ENCODE measurements at regions not wholly inside any gene's neighbourhood (a gene's known extent, or its start where the extent isn't known, plus 50 kb on each side); places are given as distances from the start of the nearest gene placed in this dataset.

DNA sequence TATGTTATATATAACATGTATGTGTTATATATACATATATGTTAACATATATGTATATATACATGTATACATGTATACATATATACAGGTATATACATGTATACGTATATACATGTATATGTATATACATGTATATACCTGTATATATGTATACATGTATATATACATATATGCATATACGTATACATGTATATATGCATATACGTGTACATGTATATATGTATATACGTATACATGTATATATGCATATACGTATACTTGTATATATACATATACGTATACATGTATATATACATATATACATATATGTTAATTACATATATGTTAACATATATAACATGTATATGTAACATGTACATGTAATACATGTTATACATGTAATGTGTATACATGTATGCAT is 1077.3 kb upstream of the ADGRL3 start:
- no peaks in the 10 kb centered on the region for H3K4me1 ChIP-seq (ENCODE audit: control insufficient read depth, insufficient read depth, low read length)
- no peak for FAIRE-seq
- ChIA-PET CTCF (no interaction called here), SMC1A (ENCODE audit: uncharacterized antibody, unreplicated experiment) (no interaction called here), POLR2A (no interaction called here), RAD21 (ENCODE audit: unreplicated experiment) (no interaction called here)
- H2AFZ ChIP-seq (ENCODE audit: control insufficient read depth, low read depth, low read length) = no peak overlapping the region
- intact Hi-C loops (cut with micrococcal nuclease; ENCODE audit: unreplicated experiment) (no loop called here), in situ Hi-C loops (cut with MboI) (no loop called here)
- H3K4me2 ChIP-seq (ENCODE audit: control insufficient read depth, insufficient read depth) = no peak overlapping the region
- H3K36me3 ChIP-seq (ENCODE audit: control insufficient read depth in 2 of 2, insufficient read depth in 2 of 2, low read length in 1 of 2) = no peaks in the 10 kb centered on the region
- no peaks in the 10 kb centered on the region for H4K20me1 ChIP-seq (ENCODE audit: control insufficient read depth, insufficient read depth)
- no peaks in the 10 kb centered on the region for H3K79me2 ChIP-seq (ENCODE audit: control insufficient read depth, insufficient read depth, low read length)
- no peak overlapping the region for H3K4me3 ChIP-seq
- no peak for ATAC-seq
- 96% methylated on average over 6 of the region's 6 CpGs for WGBS (ENCODE audit: insufficient coverage, insufficient replicate concordance, low lambda C conversion rate, missing lambda C conversion rate)
- no peaks in the 10 kb centered on the region for H3K27me3 ChIP-seq (replicated peaks in 1 of 2; ENCODE audit: control insufficient read depth in 2 of 2, insufficient read depth in 2 of 2, low read length in 1 of 2)
- no TSS peak for BruUV-seq (replicated peaks)
- TF ChIP-seq FOXM1 (IDR thresholded peaks at IDR 0.05; ENCODE audit: low read depth, low read length) = no peak
- no peak for TF ChIP-seq KLF5 (IDR thresholded peaks at IDR 0.05; ENCODE audit: partially characterized antibody)
- TF ChIP-seq HDAC6 (IDR thresholded peaks at IDR 0.05; ENCODE audit: unreplicated experiment) = no peak
- TF ChIP-seq, protein P1, sequence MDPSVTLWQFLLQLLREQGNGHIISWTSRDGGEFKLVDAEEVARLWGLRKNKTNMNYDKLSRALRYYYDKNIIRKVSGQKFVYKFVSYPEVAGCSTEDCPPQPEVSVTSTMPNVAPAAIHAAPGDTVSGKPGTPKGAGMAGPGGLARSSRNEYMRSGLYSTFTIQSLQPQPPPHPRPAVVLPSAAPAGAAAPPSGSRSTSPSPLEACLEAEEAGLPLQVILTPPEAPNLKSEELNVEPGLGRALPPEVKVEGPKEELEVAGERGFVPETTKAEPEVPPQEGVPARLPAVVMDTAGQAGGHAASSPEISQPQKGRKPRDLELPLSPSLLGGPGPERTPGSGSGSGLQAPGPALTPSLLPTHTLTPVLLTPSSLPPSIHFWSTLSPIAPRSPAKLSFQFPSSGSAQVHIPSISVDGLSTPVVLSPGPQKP (IDR thresholded peaks at IDR 0.05; ENCODE audit: low read depth, low read length) = no peak
- no peak for TF ChIP-seq RELA (IDR thresholded peaks at IDR 0.05; ENCODE audit: borderline replicate concordance, partially characterized antibody)
- TF ChIP-seq EZH2 (IDR thresholded peaks at IDR 0.05; ENCODE audit: borderline replicate concordance, control insufficient read depth, low read depth, low read length) = no peak
- no peak for TF ChIP-seq MEF2A (IDR thresholded peaks at IDR 0.05; ENCODE audit: insufficient read depth, low read depth, low read length)
- TF ChIP-seq, protein P2, sequence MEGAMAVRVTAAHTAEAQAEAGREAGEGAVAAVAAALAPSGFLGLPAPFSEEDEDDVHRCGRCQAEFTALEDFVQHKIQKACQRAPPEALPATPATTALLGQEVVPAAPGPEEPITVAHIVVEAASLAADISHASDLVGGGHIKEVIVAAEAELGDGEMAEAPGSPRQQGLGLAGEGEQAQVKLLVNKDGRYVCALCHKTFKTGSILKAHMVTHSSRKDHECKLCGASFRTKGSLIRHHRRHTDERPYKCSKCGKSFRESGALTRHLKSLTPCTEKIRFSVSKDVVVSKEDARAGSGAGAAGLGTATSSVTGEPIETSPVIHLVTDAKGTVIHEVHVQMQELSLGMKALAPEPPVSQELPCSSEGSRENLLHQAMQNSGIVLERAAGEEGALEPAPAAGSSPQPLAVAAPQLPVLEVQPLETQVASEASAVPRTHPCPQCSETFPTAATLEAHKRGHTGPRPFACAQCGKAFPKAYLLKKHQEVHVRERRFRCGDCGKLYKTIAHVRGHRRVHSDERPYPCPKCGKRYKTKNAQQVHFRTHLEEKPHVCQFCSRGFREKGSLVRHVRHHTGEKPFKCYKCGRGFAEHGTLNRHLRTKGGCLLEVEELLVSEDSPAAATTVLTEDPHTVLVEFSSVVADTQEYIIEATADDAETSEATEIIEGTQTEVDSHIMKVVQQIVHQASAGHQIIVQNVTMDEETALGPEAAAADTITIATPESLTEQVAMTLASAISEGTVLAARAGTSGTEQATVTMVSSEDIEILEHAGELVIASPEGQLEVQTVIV (IDR thresholded peaks at IDR 0.05; ENCODE audit: borderline replicate concordance, partially characterized antibody) = no peak
- TF ChIP-seq PAX5 (IDR thresholded peaks at IDR 0.05; ENCODE audit: borderline replicate concordance, low read depth, low read length) = no peak
- TF ChIP-seq POLR2AphosphoS5 (IDR thresholded peaks at IDR 0.05; ENCODE audit: low read length) = no peak
- TF ChIP-seq PBX3 (IDR thresholded peaks at IDR 0.05; ENCODE audit: insufficient replicate concordance, low read depth, low read length) = no peak
- TF ChIP-seq SUPT20H (IDR thresholded peaks at IDR 0.05; ENCODE audit: borderline replicate concordance, control insufficient read depth, low read depth, low read length) = no peak
- no peaks in the 10 kb centered on the region for H3K9me3 ChIP-seq (replicated peaks; ENCODE audit: control insufficient read depth, insufficient read depth, low read length)
- no peak overlapping the region for H3K27ac ChIP-seq (ENCODE audit: control insufficient read depth, insufficient read depth)
- DNase-seq (ENCODE audit: low read depth, low spot score) = no peak
- no peak overlapping the region for H3K9ac ChIP-seq (ENCODE audit: control insufficient read depth, insufficient read depth, low read length)

Measured in GM12878 (cell line).